ENCODE measurements at regions not wholly inside any gene's neighbourhood (a gene's known extent, or its start where the extent isn't known, plus 50 kb on each side); places are given as distances from the start of the nearest gene placed in this dataset.
A peak's percentile ranks its signal among the peaks of the same experiment; 100 is the strongest.
"Not testable (repeated sequence)": the region's sequence is repeated elsewhere in the genome, so short reads cannot be mapped to it uniquely, and the experiment has no call there.

- no peaks in the 10 kb centered on the region for H3K4me1 ChIP-seq (ENCODE audit: control insufficient read depth, insufficient read depth, low read length)
- no peak for DNase-seq
- H3K4me3 ChIP-seq (ENCODE audit: low read length): no peak overlapping the region
- WGBS: 88% methylated on average over 1 of the region's 1 CpG
- H3K9me3 ChIP-seq (ENCODE audit: control insufficient read depth, low read length): no peaks in the 10 kb centered on the region
- no peak overlapping the region for H3K27ac ChIP-seq (ENCODE audit: low read length)
- H3K27me3 ChIP-seq (ENCODE audit: control insufficient read depth, insufficient read depth): no peaks in the 10 kb centered on the region
- intact Hi-C loops (cut with DNase I): no loop called here
- ATAC-seq: no peak
Measured at GRCh38 chr3:174358252-174358651, 500.9 kb upstream of the NAALADL2 start.

GRCh38 chr3:174362556-174362955 is 496.6 kb upstream of the NAALADL2 start:
- WGBS: 87% methylated on average over 3 of the region's 3 CpGs
- DNase-seq: no peak
- intact Hi-C loops (cut with DNase I): no loop called here

GRCh38 chr3:174363256-174363655 is 495.9 kb upstream of the NAALADL2 start:
- intact Hi-C loops (cut with DNase I): no loop called here
- Histone ChIP-seq H3K4me1 (ENCODE audit: control insufficient read depth, insufficient read depth, low read length) (no peaks in the 10 kb centered on the region), H3K9me3 (ENCODE audit: control insufficient read depth, low read length) (no peaks in the 10 kb centered on the region), H3K27me3 (ENCODE audit: control insufficient read depth, insufficient read depth) (no peaks in the 10 kb centered on the region), H3K4me3 (ENCODE audit: low read length) (no peak overlapping the region), H3K27ac (ENCODE audit: low read length) (no peak overlapping the region)
- WGBS: 25% methylated on average over 3 of the region's 3 CpGs
- DNase-seq (no peak), ATAC-seq (no peak)

More at GRCh38 chr3:174362556-174362955, 496.6 kb upstream of the NAALADL2 start:
- Histone ChIP-seq H3K27me3 (ENCODE audit: control insufficient read depth, insufficient read depth) (no peaks in the 10 kb centered on the region), H3K4me1 (ENCODE audit: control insufficient read depth, insufficient read depth, low read length) (no peaks in the 10 kb centered on the region), H3K27ac (ENCODE audit: low read length) (no peak overlapping the region), H3K4me3 (ENCODE audit: low read length) (no peak overlapping the region), H3K9me3 (ENCODE audit: control insufficient read depth, low read length) (no peaks in the 10 kb centered on the region)
- ATAC-seq: no peak

- H3K4me1 ChIP-seq (ENCODE audit: control insufficient read depth, insufficient read depth, low read length): no peaks in the 10 kb centered on the region
- no peak overlapping the region for H3K27ac ChIP-seq (ENCODE audit: low read length)
Measured at GRCh38 chr3:174365796-174366195, 493.3 kb upstream of the NAALADL2 start.

GRCh38 chr3:174366904-174367303 is 492.2 kb upstream of the NAALADL2 start:
- H3K27ac ChIP-seq (ENCODE audit: low read length); H3K4me1 ChIP-seq (ENCODE audit: control insufficient read depth, insufficient read depth, low read length); H3K9me3 ChIP-seq (ENCODE audit: control insufficient read depth, low read length); DNase-seq; ATAC-seq; H3K27me3 ChIP-seq (ENCODE audit: control insufficient read depth, insufficient read depth); intact Hi-C loops (cut with DNase I); H3K4me3 ChIP-seq (ENCODE audit: low read length): not testable (repeated sequence)
- WGBS: 75% methylated on average over 5 of the region's 5 CpGs

More at GRCh38 chr3:174365796-174366195, 493.3 kb upstream of the NAALADL2 start:
- ATAC-seq (no peak), DNase-seq (no peak)
- intact Hi-C loops (cut with DNase I): no loop called here
- Histone ChIP-seq H3K27me3 (ENCODE audit: control insufficient read depth, insufficient read depth) (no peaks in the 10 kb centered on the region), H3K4me3 (ENCODE audit: low read length) (no peak overlapping the region), H3K9me3 (ENCODE audit: control insufficient read depth, low read length) (no peaks in the 10 kb centered on the region)
- 76% methylated on average over 1 of the region's 1 CpG for WGBS

- no peak overlapping the region for H3K27ac ChIP-seq (ENCODE audit: low read length)
- no peaks in the 10 kb centered on the region for H3K9me3 ChIP-seq (ENCODE audit: control insufficient read depth, low read length)
- no peak overlapping the region for H3K4me3 ChIP-seq (ENCODE audit: low read length)
- no peak for ATAC-seq
- no peaks in the 10 kb centered on the region for H3K27me3 ChIP-seq (ENCODE audit: control insufficient read depth, insufficient read depth)
- H3K4me1 ChIP-seq (ENCODE audit: control insufficient read depth, insufficient read depth, low read length): no peaks in the 10 kb centered on the region
- DNase-seq: no peak
- intact Hi-C loops (cut with DNase I): no loop called here
Measured at GRCh38 chr3:174376346-174376745, 482.8 kb upstream of the NAALADL2 start.

GRCh38 chr3:174377096-174377495 is 482.0 kb upstream of the NAALADL2 start:
- H3K4me3 ChIP-seq (ENCODE audit: low read length): no peak overlapping the region
- intact Hi-C loops (cut with DNase I): no loop called here
- no peaks in the 10 kb centered on the region for H3K27me3 ChIP-seq (ENCODE audit: control insufficient read depth, insufficient read depth)
- no peaks in the 10 kb centered on the region for H3K4me1 ChIP-seq (ENCODE audit: control insufficient read depth, insufficient read depth, low read length)
- no peak overlapping the region for H3K27ac ChIP-seq (ENCODE audit: low read length)
- no peaks in the 10 kb centered on the region for H3K9me3 ChIP-seq (ENCODE audit: control insufficient read depth, low read length)
- 98% methylated on average over 32 of the region's 32 CpGs for WGBS
- DNase-seq (peak in 1 of 3 donors; percentile 34), ATAC-seq (no peak)

- no peaks in the 10 kb centered on the region for H3K9me3 ChIP-seq (ENCODE audit: control insufficient read depth, low read length)
- no peaks in the 10 kb centered on the region for H3K4me1 ChIP-seq (ENCODE audit: control insufficient read depth, insufficient read depth, low read length)
- no peaks in the 10 kb centered on the region for H3K27me3 ChIP-seq (ENCODE audit: control insufficient read depth, insufficient read depth)
- H3K27ac ChIP-seq (ENCODE audit: low read length): no peak overlapping the region
- intact Hi-C loops (cut with DNase I): no loop called here
- no peak overlapping the region for H3K4me3 ChIP-seq (ENCODE audit: low read length)
- ATAC-seq (no peak), DNase-seq (peak in 1 of 3 donors; percentile 36)
- 94% methylated on average over 13 of the region's 13 CpGs for WGBS
Measured at GRCh38 chr3:174377684-174378083, 481.4 kb upstream of the NAALADL2 start.

- H3K4me3 ChIP-seq (ENCODE audit: low read length): no peak overlapping the region
- ATAC-seq (no peak), DNase-seq (no peak)
- H3K9me3 ChIP-seq (ENCODE audit: control insufficient read depth, low read length): no peaks in the 10 kb centered on the region
- H3K27me3 ChIP-seq (ENCODE audit: control insufficient read depth, insufficient read depth): no peaks in the 10 kb centered on the region
- intact Hi-C loops (cut with DNase I): no loop called here
- no peak overlapping the region for H3K27ac ChIP-seq (ENCODE audit: low read length)
- no peaks in the 10 kb centered on the region for H3K4me1 ChIP-seq (ENCODE audit: control insufficient read depth, insufficient read depth, low read length)
- 54% methylated on average over 1 of the region's 1 CpG for WGBS
Measured at GRCh38 chr3:174382878-174383277, 476.3 kb upstream of the NAALADL2 start.

GRCh38 chr3:174387736-174388135 is 471.4 kb upstream of the NAALADL2 start:
- Histone ChIP-seq H3K4me1 (ENCODE audit: control insufficient read depth, insufficient read depth, low read length) (no peaks in the 10 kb centered on the region), H3K27me3 (ENCODE audit: control insufficient read depth, insufficient read depth) (no peaks in the 10 kb centered on the region), H3K4me3 (ENCODE audit: low read length) (no peak overlapping the region), H3K27ac (ENCODE audit: low read length) (no peak overlapping the region), H3K9me3 (ENCODE audit: control insufficient read depth, low read length) (no peaks in the 10 kb centered on the region)
- intact Hi-C loops (cut with DNase I): no loop called here
- DNase-seq (no peak), ATAC-seq (no peak)
- 99% methylated on average over 1 of the region's 1 CpG for WGBS

- no peak overlapping the region for H3K4me3 ChIP-seq (ENCODE audit: low read length)
- H3K9me3 ChIP-seq (ENCODE audit: control insufficient read depth, low read length): no peaks in the 10 kb centered on the region
- H3K27ac ChIP-seq (ENCODE audit: low read length): no peak overlapping the region
- H3K27me3 ChIP-seq (ENCODE audit: control insufficient read depth, insufficient read depth): no peaks in the 10 kb centered on the region
- no peaks in the 10 kb centered on the region for H3K4me1 ChIP-seq (ENCODE audit: control insufficient read depth, insufficient read depth, low read length)
- DNase-seq (no peak), ATAC-seq (no peak)
- intact Hi-C loops (cut with DNase I): no loop called here
Measured at GRCh38 chr3:174397848-174398247, 461.3 kb upstream of the NAALADL2 start.

- Histone ChIP-seq H3K27ac (ENCODE audit: low read length) (no peak overlapping the region), H3K9me3 (ENCODE audit: control insufficient read depth, low read length) (no peaks in the 10 kb centered on the region), H3K4me3 (ENCODE audit: low read length) (no peak overlapping the region), H3K27me3 (ENCODE audit: control insufficient read depth, insufficient read depth) (no peaks in the 10 kb centered on the region), H3K4me1 (ENCODE audit: control insufficient read depth, insufficient read depth, low read length) (no peaks in the 10 kb centered on the region)
- 63% methylated on average over 1 of the region's 1 CpG for WGBS
- ATAC-seq (no peak), DNase-seq (no peak)
- intact Hi-C loops (cut with DNase I): no loop called here
Measured at GRCh38 chr3:174398761-174399160, 460.4 kb upstream of the NAALADL2 start.
